ENCODE measurements at regions not wholly inside any gene's neighbourhood (a gene's known extent, or its start where the extent isn't known, plus 50 kb on each side); places are given as distances from the start of the nearest gene placed in this dataset.

DNA sequence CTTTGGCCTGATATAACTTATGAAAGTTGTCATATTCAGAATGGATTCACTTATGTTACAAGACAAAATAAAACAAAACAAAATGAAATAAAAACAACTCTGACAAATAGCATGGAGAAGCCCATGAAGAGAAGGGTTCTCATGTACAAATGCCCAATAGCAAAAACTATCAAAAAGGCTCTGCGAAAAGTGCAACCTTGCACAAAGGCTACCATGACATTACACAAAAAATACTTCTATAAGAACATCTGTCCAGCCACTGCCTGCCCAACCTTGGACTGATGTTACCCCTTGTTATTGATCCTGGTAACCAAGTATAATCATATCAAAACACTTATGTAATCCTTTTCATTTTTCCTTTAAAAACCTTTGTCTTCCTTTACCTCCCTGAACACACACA is 213.0 kb downstream of the ATP23 start:
- DNase-seq: no peak
- Histone ChIP-seq H3K9me3 (no peaks in the 10 kb centered on the region), H3K4me3 (no peak overlapping the region), H3K27me3 (no peaks in the 10 kb centered on the region), H3K27ac (no peak overlapping the region), H3K4me1 (no peaks in the 10 kb centered on the region), H3K36me3 (no peaks in the 10 kb centered on the region)
- TF ChIP-seq, protein P1, sequence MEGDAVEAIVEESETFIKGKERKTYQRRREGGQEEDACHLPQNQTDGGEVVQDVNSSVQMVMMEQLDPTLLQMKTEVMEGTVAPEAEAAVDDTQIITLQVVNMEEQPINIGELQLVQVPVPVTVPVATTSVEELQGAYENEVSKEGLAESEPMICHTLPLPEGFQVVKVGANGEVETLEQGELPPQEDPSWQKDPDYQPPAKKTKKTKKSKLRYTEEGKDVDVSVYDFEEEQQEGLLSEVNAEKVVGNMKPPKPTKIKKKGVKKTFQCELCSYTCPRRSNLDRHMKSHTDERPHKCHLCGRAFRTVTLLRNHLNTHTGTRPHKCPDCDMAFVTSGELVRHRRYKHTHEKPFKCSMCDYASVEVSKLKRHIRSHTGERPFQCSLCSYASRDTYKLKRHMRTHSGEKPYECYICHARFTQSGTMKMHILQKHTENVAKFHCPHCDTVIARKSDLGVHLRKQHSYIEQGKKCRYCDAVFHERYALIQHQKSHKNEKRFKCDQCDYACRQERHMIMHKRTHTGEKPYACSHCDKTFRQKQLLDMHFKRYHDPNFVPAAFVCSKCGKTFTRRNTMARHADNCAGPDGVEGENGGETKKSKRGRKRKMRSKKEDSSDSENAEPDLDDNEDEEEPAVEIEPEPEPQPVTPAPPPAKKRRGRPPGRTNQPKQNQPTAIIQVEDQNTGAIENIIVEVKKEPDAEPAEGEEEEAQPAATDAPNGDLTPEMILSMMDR (IDR thresholded peaks at IDR 0.05): no peak
- TF ChIP-seq POLR2A (IDR thresholded peaks at IDR 0.05): no peak
- intact Hi-C loops (cut with DNase I): no loop called here
- WGBS, 2 donors: 93 to 100% methylated on average over 1 of the region's 1 CpG

DNA sequence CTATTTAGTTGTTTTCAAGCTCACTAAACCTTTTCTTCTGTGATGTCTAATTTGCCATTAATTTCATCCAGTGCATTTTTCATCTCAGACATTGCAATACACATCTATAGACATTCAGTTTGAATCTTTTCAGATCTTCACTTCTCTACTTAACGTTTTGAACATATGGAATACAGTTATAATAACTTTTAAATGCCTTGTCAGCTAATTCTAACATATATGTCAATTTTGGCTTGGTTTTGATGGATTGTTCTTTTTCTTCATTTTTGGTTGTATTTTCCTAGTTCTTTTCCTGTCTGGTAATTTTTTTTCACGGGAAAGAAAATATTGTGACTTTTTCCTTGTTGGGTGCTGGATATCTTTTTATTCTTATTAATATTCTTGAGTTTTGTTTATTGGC is 215.3 kb downstream of the ATP23 start:
- H3K27me3 ChIP-seq: no peaks in the 10 kb centered on the region
- no peak overlapping the region for H3K4me3 ChIP-seq
- intact Hi-C loops (cut with DNase I): no loop called here
- no peaks in the 10 kb centered on the region for H3K9me3 ChIP-seq
- no peak overlapping the region for H3K27ac ChIP-seq
- H3K4me1 ChIP-seq: no peaks in the 10 kb centered on the region
- WGBS, 2 donors: 83 to 85% methylated on average over 2 of the region's 2 CpGs
- TF ChIP-seq POLR2A (IDR thresholded peaks at IDR 0.05): no peak
- TF ChIP-seq, protein P1 (IDR thresholded peaks at IDR 0.05): no peak
- no peaks in the 10 kb centered on the region for H3K36me3 ChIP-seq
- no peak for DNase-seq

DNA sequence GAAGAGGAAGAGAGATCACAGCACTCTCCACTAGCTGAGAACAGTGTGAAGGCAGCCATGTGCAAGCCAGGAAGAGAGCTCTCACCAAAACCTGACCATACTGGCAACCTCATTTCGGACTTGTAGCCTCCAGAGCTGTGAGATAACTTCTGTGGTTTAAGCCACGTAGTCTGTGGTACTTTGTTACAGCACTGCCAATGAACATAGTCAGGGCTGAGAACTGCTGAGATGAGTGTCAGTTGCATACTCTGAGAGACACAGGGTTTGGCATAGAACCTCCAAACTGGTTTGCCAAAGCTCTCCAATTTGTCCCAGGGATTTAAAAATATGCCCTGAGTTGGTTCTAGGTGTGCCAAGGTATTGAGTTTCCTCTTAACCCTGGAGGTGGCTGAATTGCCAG is 218.6 kb downstream of the ATP23 start:
- DNase-seq: no peak
- Histone ChIP-seq H3K4me3 (no peak overlapping the region), H3K27me3 (no peaks in the 10 kb centered on the region), H3K27ac (no peak overlapping the region), H3K9me3 (no peaks in the 10 kb centered on the region), H3K36me3 (no peaks in the 10 kb centered on the region), H3K4me1 (no peaks in the 10 kb centered on the region)
- intact Hi-C loops (cut with DNase I): no loop called here
- TF ChIP-seq POLR2A (IDR thresholded peaks at IDR 0.05): no peak
- TF ChIP-seq, protein P1 (IDR thresholded peaks at IDR 0.05): no peak
- WGBS, 2 donors: 65 to 72% methylated on average over 2 of the region's 2 CpGs

DNA sequence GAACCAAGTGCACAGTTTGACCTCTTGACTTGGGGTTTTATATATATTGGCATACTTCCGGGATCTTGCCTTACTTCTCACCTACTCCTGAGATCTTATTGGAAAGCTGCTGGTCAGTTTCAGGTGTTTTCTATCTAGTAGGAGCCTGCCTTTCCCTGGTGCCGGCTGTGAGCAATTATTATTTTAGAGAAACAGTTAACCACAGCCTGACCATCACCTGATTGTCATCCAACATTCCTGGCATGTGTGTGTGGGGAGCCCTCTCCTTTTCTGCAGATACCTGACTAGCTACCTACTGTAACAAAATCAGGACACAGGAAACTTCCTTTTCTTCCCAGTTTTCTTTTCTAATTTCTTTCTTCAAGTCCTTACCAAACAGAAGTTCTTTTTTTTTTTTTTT is 220.4 kb downstream of the ATP23 start:
- 78 to 83% methylated on average over 2 of the region's 2 CpGs for WGBS, 2 donors
- H3K9me3 ChIP-seq: no peaks in the 10 kb centered on the region
- no peak for DNase-seq
- no peak overlapping the region for H3K27ac ChIP-seq
- no peaks in the 10 kb centered on the region for H3K4me1 ChIP-seq
- intact Hi-C loops (cut with DNase I): no loop called here
- TF ChIP-seq POLR2A (IDR thresholded peaks at IDR 0.05): no peak
- TF ChIP-seq, protein P1 (IDR thresholded peaks at IDR 0.05): no peak
- no peaks in the 10 kb centered on the region for H3K27me3 ChIP-seq
- no peaks in the 10 kb centered on the region for H3K36me3 ChIP-seq
- H3K4me3 ChIP-seq: no peak overlapping the region

DNA sequence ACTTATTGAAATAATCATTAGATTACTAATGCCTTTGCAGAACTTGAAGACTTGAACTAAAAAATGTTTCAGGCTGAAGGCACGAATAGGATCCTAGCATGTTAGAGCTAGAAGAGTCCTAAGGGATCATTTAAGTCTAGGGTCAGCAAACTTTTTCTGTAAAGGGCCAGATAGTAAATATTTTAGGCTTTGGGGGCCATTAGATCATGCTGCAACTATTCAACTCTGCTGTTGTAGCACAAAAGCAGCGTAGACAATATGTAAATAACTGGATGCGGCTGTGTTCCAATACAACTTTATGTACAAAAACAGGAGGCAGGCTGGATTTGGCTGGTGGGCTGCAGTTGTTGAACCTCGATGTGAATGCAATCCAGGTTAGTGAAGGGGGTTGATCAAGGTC is 221.7 kb downstream of the ATP23 start:
- H3K9me3 ChIP-seq: no peaks in the 10 kb centered on the region
- WGBS, 2 donors: 84 to 89% methylated on average over 4 of the region's 4 CpGs
- no peak overlapping the region for H3K4me3 ChIP-seq
- no peak for DNase-seq
- H3K4me1 ChIP-seq: no peaks in the 10 kb centered on the region
- TF ChIP-seq POLR2A (IDR thresholded peaks at IDR 0.05): no peak
- TF ChIP-seq, protein P1 (IDR thresholded peaks at IDR 0.05): no peak
- no peak overlapping the region for H3K27ac ChIP-seq
- H3K27me3 ChIP-seq: no peaks in the 10 kb centered on the region
- intact Hi-C loops (cut with DNase I): no loop called here
- no peaks in the 10 kb centered on the region for H3K36me3 ChIP-seq

All from esophagus squamous epithelium (tissue), 5 donors.